GM21367 (cell line): ENCODE measurements at regions not wholly inside any gene's neighbourhood (a gene's known extent, or its start where the extent isn't known, plus 50 kb on each side); places are given as distances from the start of the nearest gene placed in this dataset.

ENCODE experiments used
- ATAC-seq: cut with Tn5 transposase; IDR thresholded peaks from one replicate; pipeline ENCODE4 v1.9.1; 2021; ENCODE audit not compliant: unreplicated experiment

DNA sequence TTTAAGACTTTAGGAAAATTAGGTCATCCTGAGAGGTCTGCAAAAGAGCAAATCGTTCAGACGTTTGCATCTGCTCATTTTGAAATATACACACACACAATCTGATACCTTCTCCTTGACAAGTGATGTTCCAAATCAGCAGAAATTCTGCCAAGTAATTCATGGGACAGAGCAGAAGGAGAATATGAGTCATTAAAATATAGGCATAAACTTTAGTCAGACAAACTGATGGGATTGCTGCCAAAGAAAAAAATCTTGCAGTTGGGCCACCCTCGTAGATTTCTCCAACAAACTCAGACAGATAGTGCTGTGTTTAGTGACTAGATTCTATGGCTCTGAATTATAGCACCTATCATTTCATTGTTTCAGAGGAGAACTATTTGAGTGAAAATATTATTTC lies 336.3 kb downstream of the NYAP2 start:
- no peak for ATAC-seq

DNA sequence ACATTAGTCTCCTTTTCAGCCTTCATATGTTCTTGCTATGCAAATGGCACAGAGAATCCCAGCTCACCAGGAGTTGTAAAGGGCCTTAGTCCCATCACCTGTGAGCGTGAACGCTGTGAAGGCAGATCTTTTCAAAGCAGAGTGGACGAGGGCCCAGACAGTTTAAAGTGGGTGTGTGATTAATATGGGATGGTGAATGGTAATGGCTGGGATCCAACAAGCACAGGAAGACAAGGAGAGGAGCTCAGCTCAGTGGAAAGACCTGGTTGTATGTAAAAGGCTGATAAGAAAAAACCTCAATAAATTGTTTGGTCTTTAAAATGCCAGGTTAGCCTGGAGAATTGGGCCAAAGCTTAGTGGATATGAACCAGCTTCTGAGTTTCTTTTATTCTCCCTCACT lies 326.2 kb downstream of the NYAP2 start:
- no peak for ATAC-seq
